Progenitor cell of endocrine pancreas (in vitro differentiated cells): ENCODE measurements at regions not wholly inside any gene's neighbourhood (a gene's known extent, or its start where the extent isn't known, plus 50 kb on each side); places are given as distances from the start of the nearest gene placed in this dataset.

Experiments used
- DNase-seq: peaks from one replicate; pipeline ENCODE4 v3.0.0; 2021; ENCODE audit warnings: low spot score; ENCODE audit not compliant: unreplicated experiment
- H3K27ac Mint-ChIP-seq: 2 replicates; pipeline ENCODE4 v1.8.0; 2021; ENCODE audit warnings: mild to moderate bottlenecking, moderate library complexity, mixed read lengths
- H3K27me3 Mint-ChIP-seq: 2 replicates; pipeline ENCODE4 v1.8.0; 2021; ENCODE audit warnings: mixed read lengths
- H3K36me3 Mint-ChIP-seq: 2 replicates; pipeline ENCODE4 v1.8.0; 2022; ENCODE audit warnings: mixed read lengths; ENCODE audit not compliant: insufficient read depth
- H3K4me1 Mint-ChIP-seq: 2 replicates; pipeline ENCODE4 v1.8.0; 2021; ENCODE audit warnings: low read depth, mixed read lengths
- H3K4me3 Mint-ChIP-seq: 2 replicates; pipeline ENCODE4 v1.8.0; 2021; ENCODE audit warnings: low read depth, mild to moderate bottlenecking, moderate library complexity, mixed read lengths
- H3K9me3 Mint-ChIP-seq: 2 replicates; pipeline ENCODE4 v1.8.0; 2021; ENCODE audit warnings: low read depth, mixed read lengths
- CTCF ChIP-seq: fragments of 200-600 bp; sonication (generic); IDR thresholded peaks from one replicate; pipeline ENCODE4 v1.5.0; 2021; ENCODE audit warnings: antibody characterized with exemption, mild to moderate bottlenecking; ENCODE audit not compliant: unreplicated experiment

- no peaks in the 10 kb centered on the region for H3K36me3 Mint-ChIP-seq
- no peaks in the 10 kb centered on the region for H3K9me3 Mint-ChIP-seq
- peak; percentile 79 for TF ChIP-seq CTCF
- H3K27ac Mint-ChIP-seq = no peak overlapping the region
- peaks cover 4% of the 10 kb centered on the region for H3K4me1 Mint-ChIP-seq
- H3K27me3 Mint-ChIP-seq = peaks cover 26% of the 10 kb centered on the region
- DNase-seq = peak; percentile 14
- H3K4me3 Mint-ChIP-seq = no peak overlapping the region
Observed at GRCh38 chr2:203814661-203815540, 52.7 kb upstream of the CTLA4 start.

- no peak for TF ChIP-seq CTCF
- Mint-ChIP-seq H3K36me3 (no peaks in the 10 kb centered on the region), H3K4me1 (peaks cover 4% of the 10 kb centered on the region), H3K27ac (no peak overlapping the region), H3K4me3 (no peak overlapping the region), H3K9me3 (no peaks in the 10 kb centered on the region), H3K27me3 (peaks cover 26% of the 10 kb centered on the region)
- DNase-seq = no peak
Observed at GRCh38 chr2:203815541-203815898, 52.1 kb upstream of the CTLA4 start.

GRCh38 chr2:203817147-203817546 is 50.4 kb upstream of the CTLA4 start:
- H3K4me1 Mint-ChIP-seq = peaks cover 4% of the 10 kb centered on the region
- peaks cover 26% of the 10 kb centered on the region for H3K27me3 Mint-ChIP-seq
- no peaks in the 10 kb centered on the region for H3K36me3 Mint-ChIP-seq
- H3K9me3 Mint-ChIP-seq = no peaks in the 10 kb centered on the region
- H3K27ac Mint-ChIP-seq = no peak overlapping the region
- TF ChIP-seq CTCF = no peak
- DNase-seq = no peak
- no peak overlapping the region for H3K4me3 Mint-ChIP-seq
